ENCODE measurements at regions not wholly inside any gene's neighbourhood (a gene's known extent, or its start where the extent isn't known, plus 50 kb on each side); places are given as distances from the start of the nearest gene placed in this dataset.

DNA sequence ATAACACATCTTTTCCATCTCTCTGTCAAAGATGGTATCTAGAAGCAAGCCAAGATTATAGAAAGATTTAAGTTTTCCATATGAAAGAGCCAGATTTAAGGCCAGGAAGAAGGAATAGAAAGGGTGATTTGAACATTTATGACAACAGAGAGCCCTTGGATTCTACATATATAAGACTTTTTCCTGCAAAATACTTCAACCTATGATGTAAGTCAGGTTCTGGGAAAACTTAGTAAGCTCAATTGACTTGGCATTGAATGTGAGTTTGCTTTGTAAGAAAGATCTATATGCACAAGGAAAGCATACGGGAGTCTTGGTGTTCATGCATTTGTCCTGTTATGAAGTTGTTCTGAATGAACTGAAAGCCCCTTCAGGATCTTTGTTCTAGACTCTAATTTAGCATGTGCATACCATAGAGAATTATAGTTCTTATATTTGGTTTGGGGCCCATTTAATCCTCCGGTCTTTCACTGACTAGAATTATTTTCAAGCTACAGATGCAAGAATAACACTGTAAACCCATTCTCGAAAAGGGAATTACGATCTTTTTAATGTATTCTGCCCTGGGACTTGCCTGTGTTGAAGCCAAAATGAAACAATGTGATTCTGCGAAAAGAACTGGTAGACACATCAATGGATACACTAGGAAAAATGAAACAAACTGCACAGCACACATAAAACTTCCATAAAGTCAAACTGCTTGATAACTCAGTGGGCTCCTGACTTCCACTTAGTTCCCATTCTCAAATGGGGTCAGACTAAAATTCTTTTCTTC is 152.8 kb downstream of the DISP1 start:
- TF ChIP-seq, protein P1, sequence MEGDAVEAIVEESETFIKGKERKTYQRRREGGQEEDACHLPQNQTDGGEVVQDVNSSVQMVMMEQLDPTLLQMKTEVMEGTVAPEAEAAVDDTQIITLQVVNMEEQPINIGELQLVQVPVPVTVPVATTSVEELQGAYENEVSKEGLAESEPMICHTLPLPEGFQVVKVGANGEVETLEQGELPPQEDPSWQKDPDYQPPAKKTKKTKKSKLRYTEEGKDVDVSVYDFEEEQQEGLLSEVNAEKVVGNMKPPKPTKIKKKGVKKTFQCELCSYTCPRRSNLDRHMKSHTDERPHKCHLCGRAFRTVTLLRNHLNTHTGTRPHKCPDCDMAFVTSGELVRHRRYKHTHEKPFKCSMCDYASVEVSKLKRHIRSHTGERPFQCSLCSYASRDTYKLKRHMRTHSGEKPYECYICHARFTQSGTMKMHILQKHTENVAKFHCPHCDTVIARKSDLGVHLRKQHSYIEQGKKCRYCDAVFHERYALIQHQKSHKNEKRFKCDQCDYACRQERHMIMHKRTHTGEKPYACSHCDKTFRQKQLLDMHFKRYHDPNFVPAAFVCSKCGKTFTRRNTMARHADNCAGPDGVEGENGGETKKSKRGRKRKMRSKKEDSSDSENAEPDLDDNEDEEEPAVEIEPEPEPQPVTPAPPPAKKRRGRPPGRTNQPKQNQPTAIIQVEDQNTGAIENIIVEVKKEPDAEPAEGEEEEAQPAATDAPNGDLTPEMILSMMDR (IDR thresholded peaks at IDR 0.05; ENCODE audit: low read depth, low read length) = no peak

DNA sequence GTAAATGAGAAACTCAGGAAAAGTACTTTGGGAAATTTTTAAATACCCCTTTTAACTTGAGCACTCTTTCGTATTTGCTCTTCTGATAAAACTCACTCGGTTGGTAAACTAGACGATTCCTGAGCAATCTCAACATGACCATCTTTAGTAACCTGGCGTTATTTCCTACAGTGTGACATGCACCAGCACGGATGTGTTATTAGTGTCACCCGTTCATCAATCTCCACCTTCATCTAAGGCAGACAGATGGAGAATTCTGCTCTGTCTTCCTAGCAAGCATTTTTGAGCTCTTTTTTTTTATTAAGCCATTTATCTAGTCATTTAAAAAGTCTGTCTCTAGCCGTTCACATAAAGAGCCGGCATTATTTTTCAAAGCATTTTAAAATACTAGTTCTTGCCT is 155.2 kb downstream of the DISP1 start:
- in situ Hi-C loops (cut with HindIII; ENCODE audit: low sequenced_read_pairs) = no loop called here
- TF ChIP-seq, protein P1 (IDR thresholded peaks at IDR 0.05; ENCODE audit: low read depth, low read length) = no peak

More for the DNA sequence above, 152.8 kb downstream of the DISP1 start:
- no peak overlapping the region for H3K4me3 ChIP-seq (ENCODE audit: low read depth, low read length)
- DNase-seq (ENCODE audit: low read depth, low spot score) = no peak
- in situ Hi-C loops (cut with HindIII; ENCODE audit: low sequenced_read_pairs) = no loop called here

DNA sequence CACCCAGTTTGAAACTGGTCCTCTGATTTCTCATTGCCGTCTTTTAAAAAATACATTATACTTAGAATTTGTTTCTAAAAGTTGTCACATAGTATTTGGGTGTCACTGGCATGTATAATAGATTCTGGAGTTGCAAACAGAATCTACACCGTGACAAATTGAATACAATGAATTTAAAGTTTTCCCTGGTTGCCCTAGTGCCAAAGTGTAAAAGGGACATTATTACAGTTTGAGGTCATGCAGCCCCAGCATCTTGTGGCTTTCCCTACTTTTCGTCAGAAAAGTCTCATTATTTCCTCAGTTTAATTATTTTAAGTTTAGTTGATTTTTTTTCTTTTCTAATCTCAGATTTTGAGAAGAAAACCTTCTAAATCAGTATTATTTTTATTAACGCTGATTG is 155.9 kb downstream of the DISP1 start:
- no peak overlapping the region for H3K4me3 ChIP-seq (ENCODE audit: low read depth, low read length)
- in situ Hi-C loops (cut with HindIII; ENCODE audit: low sequenced_read_pairs) = no loop called here
- TF ChIP-seq, protein P1 (IDR thresholded peaks at IDR 0.05; ENCODE audit: low read depth, low read length) = no peak
- DNase-seq (ENCODE audit: low read depth, low spot score) = no peak

More for the DNA sequence above, 155.2 kb downstream of the DISP1 start:
- no peak for DNase-seq (ENCODE audit: low read depth, low spot score)
- no peak overlapping the region for H3K4me3 ChIP-seq (ENCODE audit: low read depth, low read length)

DNA sequence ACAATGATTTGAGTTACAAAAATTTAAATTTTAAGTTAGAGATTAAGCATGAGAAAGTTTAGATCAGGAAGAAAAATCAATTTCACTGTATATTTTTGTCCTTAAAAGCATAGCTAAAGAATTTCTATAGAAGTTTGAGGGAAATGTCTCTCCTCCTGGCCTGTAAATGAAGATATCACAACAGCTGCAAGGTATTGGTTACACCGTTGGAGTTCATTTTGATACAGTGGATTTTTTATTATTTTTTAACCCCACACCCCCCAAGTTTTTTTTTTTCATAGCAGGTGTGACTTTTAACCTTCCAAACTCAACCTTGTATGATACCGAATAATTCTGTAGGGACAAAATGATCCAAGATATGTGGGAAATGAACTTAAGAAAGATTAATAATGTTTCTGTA is 156.3 kb downstream of the DISP1 start:
- in situ Hi-C loops (cut with HindIII; ENCODE audit: low sequenced_read_pairs) = no loop called here
- DNase-seq (ENCODE audit: low read depth, low spot score) = no peak
- TF ChIP-seq, protein P1 (IDR thresholded peaks at IDR 0.05; ENCODE audit: low read depth, low read length) = no peak
- no peak overlapping the region for H3K4me3 ChIP-seq (ENCODE audit: low read depth, low read length)

DNA sequence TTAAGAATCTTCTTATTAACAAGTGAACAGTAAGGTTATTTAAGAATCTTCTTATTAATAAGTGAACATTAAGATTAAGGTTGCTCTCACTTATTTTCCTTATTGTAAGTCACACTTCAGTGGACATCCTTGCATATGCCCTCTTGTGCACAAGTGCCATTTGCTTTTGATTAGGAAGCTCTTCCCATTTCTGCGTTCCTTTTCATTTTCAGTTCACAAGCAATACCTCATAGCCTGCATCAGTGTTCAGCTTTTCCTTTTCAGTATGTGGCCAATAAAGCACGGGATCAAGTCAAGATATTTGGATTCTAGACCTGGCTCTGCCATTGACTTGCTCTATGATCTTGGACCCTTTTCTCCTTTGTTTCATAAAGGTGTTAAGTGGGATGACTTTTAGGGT is 158.7 kb downstream of the DISP1 start:
- TF ChIP-seq, protein P1 (IDR thresholded peaks at IDR 0.05; ENCODE audit: low read depth, low read length) = no peak
- H3K4me3 ChIP-seq (ENCODE audit: low read depth, low read length) = no peak overlapping the region
- in situ Hi-C loops (cut with HindIII; ENCODE audit: low sequenced_read_pairs) = no loop called here
- DNase-seq (ENCODE audit: low read depth, low spot score) = no peak

DNA sequence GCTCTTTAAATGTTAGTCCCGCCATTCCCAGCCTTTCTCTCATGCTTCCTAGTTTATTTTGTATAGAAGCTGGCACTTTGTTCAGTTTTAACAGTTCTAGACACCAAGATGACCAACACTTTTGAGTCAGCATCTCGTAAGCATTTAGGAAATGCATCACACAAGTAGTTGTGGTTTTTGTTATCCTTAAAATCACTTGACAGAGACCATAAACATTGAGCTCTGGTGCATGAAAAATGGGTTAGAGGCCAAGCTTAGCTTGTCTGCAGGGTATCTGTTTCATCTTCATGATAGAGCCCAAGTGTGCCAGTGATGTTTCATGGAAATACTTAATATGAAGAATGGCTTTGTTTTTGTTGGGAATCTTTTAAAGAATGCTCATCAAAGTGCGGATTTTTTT is 159.7 kb downstream of the DISP1 start:
- in situ Hi-C loops (cut with HindIII; ENCODE audit: low sequenced_read_pairs) = no loop called here
- TF ChIP-seq, protein P1 (IDR thresholded peaks at IDR 0.05; ENCODE audit: low read depth, low read length) = no peak
- DNase-seq (ENCODE audit: low read depth, low spot score) = peak; percentile 87
- H3K4me3 ChIP-seq (ENCODE audit: low read depth, low read length) = no peak overlapping the region

Measured in astrocyte of the spinal cord (primary cell).